ENCODE measurements at regions not wholly inside any gene's neighbourhood (a gene's known extent, or its start where the extent isn't known, plus 50 kb on each side); places are given as distances from the start of the nearest gene placed in this dataset.

GRCh38 chr3:38970851-38971638 lies 80.7 kb downstream of the SCN11A start:
- 80 to 88% methylated on average over 7 of the region's 7 CpGs for WGBS, 2 donors
- TF ChIP-seq POLR2A (IDR thresholded peaks at IDR 0.05): no peak
- no peak for TF ChIP-seq CTCF (IDR thresholded peaks at IDR 0.05)
- H3K27ac ChIP-seq: no peak overlapping the region
- H3K36me3 ChIP-seq: no peaks in the 10 kb centered on the region
- DNase-seq: no peak
- H3K27me3 ChIP-seq: no peaks in the 10 kb centered on the region
- intact Hi-C loops (cut with DNase I): no loop called here
- H3K9me3 ChIP-seq: no peaks in the 10 kb centered on the region
- H3K4me3 ChIP-seq: no peak overlapping the region
- no peaks in the 10 kb centered on the region for H3K4me1 ChIP-seq

- no peaks in the 10 kb centered on the region for H3K4me1 ChIP-seq
- intact Hi-C loops (cut with DNase I): no loop called here
- no peaks in the 10 kb centered on the region for H3K36me3 ChIP-seq
- no peaks in the 10 kb centered on the region for H3K9me3 ChIP-seq
- TF ChIP-seq POLR2A (IDR thresholded peaks at IDR 0.05) (no peak), CTCF (IDR thresholded peaks at IDR 0.05) (no peak)
- no peaks in the 10 kb centered on the region for H3K27me3 ChIP-seq
- DNase-seq: no peak
- WGBS, 2 donors: 46 to 60% methylated on average over 6 to 9 of the region's 9 CpGs
- no peak overlapping the region for H3K4me3 ChIP-seq
- H3K27ac ChIP-seq: no peak overlapping the region
Observed at GRCh38 chr3:38969317-38970235, 82.2 kb downstream of the SCN11A start.

- TF ChIP-seq POLR2A (IDR thresholded peaks at IDR 0.05) (no peak), CTCF (IDR thresholded peaks at IDR 0.05) (no peak)
- no peak for DNase-seq
- WGBS, 2 donors: 68 to 82% methylated on average over 2 of the region's 2 CpGs
- no peaks in the 10 kb centered on the region for H3K9me3 ChIP-seq
- intact Hi-C loops (cut with DNase I): no loop called here
- no peaks in the 10 kb centered on the region for H3K27me3 ChIP-seq
- H3K27ac ChIP-seq: no peak overlapping the region
- no peaks in the 10 kb centered on the region for H3K36me3 ChIP-seq
- H3K4me1 ChIP-seq: no peaks in the 10 kb centered on the region
- H3K4me3 ChIP-seq: no peak overlapping the region
Observed at GRCh38 chr3:38968891-38969290, 82.9 kb downstream of the SCN11A start.

GRCh38 chr3:38968403-38968802 lies 83.3 kb downstream of the SCN11A start:
- TF ChIP-seq CTCF (IDR thresholded peaks at IDR 0.05) (no peak), POLR2A (IDR thresholded peaks at IDR 0.05) (no peak)
- intact Hi-C loops (cut with DNase I): no loop called here
- DNase-seq: no peak

GRCh38 chr3:38967693-38967989 lies 84.1 kb downstream of the SCN11A start:
- WGBS, 2 donors: 48 to 70% methylated on average over 1 of the region's 1 CpG

More at GRCh38 chr3:38968403-38968802, 83.3 kb downstream of the SCN11A start:
- Histone ChIP-seq H3K4me3 (no peak overlapping the region), H3K36me3 (no peaks in the 10 kb centered on the region), H3K27ac (no peak overlapping the region), H3K27me3 (no peaks in the 10 kb centered on the region), H3K4me1 (no peaks in the 10 kb centered on the region), H3K9me3 (no peaks in the 10 kb centered on the region)
- 79 to 86% methylated on average over 4 of the region's 4 CpGs for WGBS, 2 donors

More at GRCh38 chr3:38967693-38967989, 84.1 kb downstream of the SCN11A start:
- no peaks in the 10 kb centered on the region for H3K4me1 ChIP-seq
- intact Hi-C loops (cut with DNase I): no loop called here
- no peaks in the 10 kb centered on the region for H3K27me3 ChIP-seq
- H3K27ac ChIP-seq: no peak overlapping the region
- no peaks in the 10 kb centered on the region for H3K36me3 ChIP-seq
- no peak for DNase-seq
- no peaks in the 10 kb centered on the region for H3K9me3 ChIP-seq
- H3K4me3 ChIP-seq: no peak overlapping the region
- TF ChIP-seq CTCF (IDR thresholded peaks at IDR 0.05): no peak
